NOMO-1 treated with DMSO at 0.1 percent for 48 hours (cell line): ENCODE measurements at regions not wholly inside any gene's neighbourhood (a gene's known extent, or its start where the extent isn't known, plus 50 kb on each side); places are given as distances from the start of the nearest gene placed in this dataset.
A peak's percentile ranks its signal among the peaks of the same experiment; 100 is the strongest.
"Not testable (repeated sequence)": the region's sequence is repeated elsewhere in the genome, so short reads cannot be mapped to it uniquely, and the experiment has no call there.

ENCODE experiments used
- DNase-seq: peaks from one replicate; lab custom pipeline; 2025; ENCODE audit not compliant: unreplicated experiment; lab: John Stamatoyannopoulos, UW

- DNase-seq = not testable (repeated sequence)
Observed at GRCh38 chr1:95167503-95167902, 50.3 kb downstream of the TLCD4 start.

- DNase-seq = no peak
Observed at GRCh38 chr1:95168028-95168427, 50.9 kb downstream of the TLCD4 start.

GRCh38 chr1:95168761-95169351 lies 51.7 kb downstream of the TLCD4 start:
- no peak for DNase-seq

- DNase-seq = no peak
Observed at GRCh38 chr1:95169548-95169947, 52.4 kb downstream of the TLCD4 start.

- DNase-seq = no peak
Observed at GRCh38 chr1:95171270-95172245, 54.4 kb downstream of the TLCD4 start.

- DNase-seq = peak; percentile 47
Observed at GRCh38 chr1:95176861-95177260, 57.1 kb upstream of the RWDD3 start.

GRCh38 chr1:95179205-95179986 lies 54.6 kb upstream of the RWDD3 start:
- DNase-seq = no peak

- DNase-seq = no peak
Observed at GRCh38 chr1:95180371-95180770, 53.6 kb upstream of the RWDD3 start.

- no peak for DNase-seq
Observed at GRCh38 chr1:95181096-95181495, 52.9 kb upstream of the RWDD3 start.

GRCh38 chr1:95183952-95184351 lies 50.1 kb upstream of the RWDD3 start:
- DNase-seq = no peak
